ENCODE measurements at regions not wholly inside any gene's neighbourhood (a gene's known extent, or its start where the extent isn't known, plus 50 kb on each side); places are given as distances from the start of the nearest gene placed in this dataset.
"Not testable (repeated sequence)": the region's sequence is repeated elsewhere in the genome, so short reads cannot be mapped to it uniquely, and the experiment has no call there.

GRCh38 chr11:71774603-71775222, 58.3 kb upstream of the DEFB108B start:
- Histone ChIP-seq H3K4me3 (ENCODE audit: low read depth in 1 of 3, low read length in 3 of 3) (no peak overlapping the region), H3K9me3 (ENCODE audit: control insufficient read depth in 2 of 2, insufficient read depth in 1 of 2, low read depth in 1 of 2, low read length in 1 of 2) (no peaks in the 10 kb centered on the region), H3K27me3 (ENCODE audit: control insufficient read depth in 3 of 3, insufficient read depth in 3 of 3, low read length in 3 of 3) (no peaks in the 10 kb centered on the region), H3K27ac (ENCODE audit: low read depth in 1 of 3, low read length in 2 of 3) (no peak overlapping the region), H3K4me1 (ENCODE audit: control insufficient read depth in 3 of 3, insufficient read depth in 2 of 3, low read depth in 1 of 3, low read length in 2 of 3) (no peaks in the 10 kb centered on the region), H3K36me3 (ENCODE audit: control insufficient read depth in 3 of 3, insufficient read depth in 2 of 3, low read depth in 1 of 3, low read length in 3 of 3) (no peaks in the 10 kb centered on the region)
- WGBS, 3 donors, result 95 to 97% (median 95%) methylated on average over 23 to 30 of the region's 30 CpGs
- no peak for DNase-seq
- FAIRE-seq, result no peak

- DNase-seq, result peak; percentile 20 to 24
- not testable (repeated sequence) for H3K4me3 ChIP-seq (ENCODE audit: low read depth in 1 of 3, low read length in 3 of 3); H3K36me3 ChIP-seq (ENCODE audit: control insufficient read depth in 3 of 3, insufficient read depth in 2 of 3, low read depth in 1 of 3, low read length in 3 of 3); H3K9me3 ChIP-seq (ENCODE audit: control insufficient read depth in 2 of 2, insufficient read depth in 1 of 2, low read depth in 1 of 2, low read length in 1 of 2); FAIRE-seq; H3K27me3 ChIP-seq (ENCODE audit: control insufficient read depth in 3 of 3, insufficient read depth in 3 of 3, low read length in 3 of 3)
- Histone ChIP-seq H3K27ac (ENCODE audit: low read depth in 1 of 3, low read length in 2 of 3) (peak overlapping the region in 1 of 3 donors; percentile 14), H3K4me1 (ENCODE audit: control insufficient read depth in 3 of 3, insufficient read depth in 2 of 3, low read depth in 1 of 3, low read length in 2 of 3) (peaks cover 0 to 26% (median 0%) of the 10 kb centered on the region in 3 donors)
- WGBS, 3 donors, result 10 to 32% (median 23%) methylated on average over 6 of the region's 6 CpGs
Measured at GRCh38 chr11:71780116-71780515, 52.9 kb upstream of the DEFB108B start.

GRCh38 chr11:71780771-71781170, 52.2 kb upstream of the DEFB108B start:
- 34 to 50% (median 40%) methylated on average over 6 of the region's 6 CpGs for WGBS, 3 donors

GRCh38 chr11:71781491-71781890, 51.5 kb upstream of the DEFB108B start:
- not testable (repeated sequence) for H3K9me3 ChIP-seq (ENCODE audit: control insufficient read depth in 2 of 2, insufficient read depth in 1 of 2, low read depth in 1 of 2, low read length in 1 of 2); H3K4me3 ChIP-seq (ENCODE audit: low read depth in 1 of 3, low read length in 3 of 3); H3K27me3 ChIP-seq (ENCODE audit: control insufficient read depth in 3 of 3, insufficient read depth in 3 of 3, low read length in 3 of 3); FAIRE-seq; H3K36me3 ChIP-seq (ENCODE audit: control insufficient read depth in 3 of 3, insufficient read depth in 2 of 3, low read depth in 1 of 3, low read length in 3 of 3)
- peak overlapping the region; percentile 50 to 94 (median 77) for H3K27ac ChIP-seq (ENCODE audit: low read depth in 1 of 3, low read length in 2 of 3)
- peaks cover 0 to 36% (median 0%) of the 10 kb centered on the region in 3 donors for H3K4me1 ChIP-seq (ENCODE audit: control insufficient read depth in 3 of 3, insufficient read depth in 2 of 3, low read depth in 1 of 3, low read length in 2 of 3)
- DNase-seq, result peak; percentile 37 to 59
- WGBS, 3 donors, result 21 to 56% (median 30%) methylated on average over 5 of the region's 5 CpGs

More at GRCh38 chr11:71780771-71781170, 52.2 kb upstream of the DEFB108B start:
- not testable (repeated sequence) for H3K9me3 ChIP-seq (ENCODE audit: control insufficient read depth in 2 of 2, insufficient read depth in 1 of 2, low read depth in 1 of 2, low read length in 1 of 2); H3K4me3 ChIP-seq (ENCODE audit: low read depth in 1 of 3, low read length in 3 of 3); H3K36me3 ChIP-seq (ENCODE audit: control insufficient read depth in 3 of 3, insufficient read depth in 2 of 3, low read depth in 1 of 3, low read length in 3 of 3); H3K27me3 ChIP-seq (ENCODE audit: control insufficient read depth in 3 of 3, insufficient read depth in 3 of 3, low read length in 3 of 3); FAIRE-seq
- peak overlapping the region in 2 of 3 donors; percentile 27 to 94 for H3K27ac ChIP-seq (ENCODE audit: low read depth in 1 of 3, low read length in 2 of 3)
- peak; percentile 28 to 90 for DNase-seq
- peaks cover 0 to 31% (median 0%) of the 10 kb centered on the region in 3 donors for H3K4me1 ChIP-seq (ENCODE audit: control insufficient read depth in 3 of 3, insufficient read depth in 2 of 3, low read depth in 1 of 3, low read length in 2 of 3)

- H3K4me1 ChIP-seq (ENCODE audit: control insufficient read depth in 3 of 3, insufficient read depth in 2 of 3, low read depth in 1 of 3, low read length in 2 of 3), result peaks cover 0 to 36% (median 0%) of the 10 kb centered on the region in 3 donors
- not testable (repeated sequence) for H3K27me3 ChIP-seq (ENCODE audit: control insufficient read depth in 3 of 3, insufficient read depth in 3 of 3, low read length in 3 of 3); H3K4me3 ChIP-seq (ENCODE audit: low read depth in 1 of 3, low read length in 3 of 3); H3K36me3 ChIP-seq (ENCODE audit: control insufficient read depth in 3 of 3, insufficient read depth in 2 of 3, low read depth in 1 of 3, low read length in 3 of 3); H3K9me3 ChIP-seq (ENCODE audit: control insufficient read depth in 2 of 2, insufficient read depth in 1 of 2, low read depth in 1 of 2, low read length in 1 of 2); FAIRE-seq
- WGBS, 3 donors, result 40 to 72% (median 67%) methylated on average over 13 of the region's 13 CpGs
- DNase-seq, result peak; percentile 70 to 86
- peak overlapping the region; percentile 77 to 94 (median 81) for H3K27ac ChIP-seq (ENCODE audit: low read depth in 1 of 3, low read length in 2 of 3)
Measured at GRCh38 chr11:71782229-71782861, 50.7 kb upstream of the DEFB108B start.

- peak overlapping the region in 1 of 3 donors; percentile 71 for H3K27ac ChIP-seq (ENCODE audit: low read depth in 1 of 3, low read length in 2 of 3)
Measured at GRCh38 chr11:71783191-71783590, 49.8 kb upstream of the DEFB108B start.

More at GRCh38 chr11:71783191-71783590, 49.8 kb upstream of the DEFB108B start:
- not testable (repeated sequence) for H3K36me3 ChIP-seq (ENCODE audit: control insufficient read depth in 3 of 3, insufficient read depth in 2 of 3, low read depth in 1 of 3, low read length in 3 of 3); FAIRE-seq; DNase-seq; H3K27me3 ChIP-seq (ENCODE audit: control insufficient read depth in 3 of 3, insufficient read depth in 3 of 3, low read length in 3 of 3); H3K9me3 ChIP-seq (ENCODE audit: control insufficient read depth in 2 of 2, insufficient read depth in 1 of 2, low read depth in 1 of 2, low read length in 1 of 2); H3K4me3 ChIP-seq (ENCODE audit: low read depth in 1 of 3, low read length in 3 of 3)
- WGBS, 3 donors, result 49 to 54% (median 53%) methylated on average over 4 of the region's 4 CpGs
- peaks cover 0 to 39% (median 0%) of the 10 kb centered on the region in 3 donors for H3K4me1 ChIP-seq (ENCODE audit: control insufficient read depth in 3 of 3, insufficient read depth in 2 of 3, low read depth in 1 of 3, low read length in 2 of 3)

All from small intestine (tissue), 7 donors.